HEK293 (cell line): ENCODE measurements at regions not wholly inside any gene's neighbourhood (a gene's known extent, or its start where the extent isn't known, plus 50 kb on each side); places are given as distances from the start of the nearest gene placed in this dataset.

Experiments used
- CTCF ChIA-PET: fragments of 350-600 bp; formaldehyde crosslinking; extraction: SDS; loops from one replicate; lab custom pipeline; 2021; ENCODE audit warnings: antibody characterized with exemption; lab: Yijun Ruan, JAX
- POLR2A ChIA-PET: fragments of 300-600 bp; formaldehyde crosslinking; extraction: SDS; loops from one replicate; lab custom pipeline; 2020; ENCODE audit warnings: antibody characterized with exemption, inconsistent platforms; lab: Yijun Ruan, JAX
- H3K27ac ChIP-seq: fragments of 200-500 bp; sonication (Bioruptor generic); 2 replicates; pipeline ENCODE4 v1.5.1; 2014; ENCODE audit warnings: low read depth, low read length, control low read depth, inconsistent platforms; ENCODE audit errors: extremely low read depth
- H3K36me3 ChIP-seq, 2 experiments: fragments of 200-500 bp in 1 of 2; sonication (Bioruptor generic) in 1 of 2; 1 replicate in 1 of 2; 2 replicates in 1 of 2; pipeline ENCODE4 v1.5.1; 2014 to 2017; ENCODE audit warnings: inconsistent platforms in 2 of 2, low read length in 2 of 2; ENCODE audit not compliant: control insufficient read depth in 2 of 2, insufficient read depth in 1 of 2
- H3K4me1 ChIP-seq: fragments of 200-500 bp; sonication (Bioruptor generic); 2 replicates; pipeline ENCODE4 v1.5.1; 2014; ENCODE audit warnings: mild to moderate bottlenecking, low read length, inconsistent platforms; ENCODE audit not compliant: control insufficient read depth, insufficient read depth
- H3K4me3 ChIP-seq: 2 replicates; pipeline ENCODE4 v1.5.1; 2011; ENCODE audit warnings: low read depth, mild to moderate bottlenecking, control low read depth, low read length, moderate library complexity
- H3K9me3 ChIP-seq: fragments of 200-500 bp; sonication (Bioruptor generic); 2 replicates; pipeline ENCODE4 v1.5.1; 2014; ENCODE audit warnings: low read depth, low read length, inconsistent platforms; ENCODE audit not compliant: control insufficient read depth, insufficient read depth
- GFI1B ChIP-seq: fragments of 450-650 bp; formaldehyde crosslinking; IDR thresholded peaks from 2 replicates; pipeline ENCODE4 v1.5.1; 2016; ENCODE audit warnings: missing biosample characterization, missing genetic modification characterization
- KLF16 ChIP-seq: fragments of 450-650 bp; formaldehyde crosslinking; IDR thresholded peaks from 2 replicates; pipeline ENCODE4 v1.5.1; 2017; ENCODE audit warnings: missing biosample characterization, missing genetic modification characterization
- MYNN ChIP-seq: fragments of 450-650 bp; formaldehyde crosslinking; IDR thresholded peaks from 2 replicates; pipeline ENCODE4 v1.5.1; 2016; ENCODE audit warnings: missing biosample characterization, missing genetic modification characterization, borderline replicate concordance
- SP7 ChIP-seq: fragments of 450-650 bp; formaldehyde crosslinking; IDR thresholded peaks from 2 replicates; pipeline ENCODE4 v1.5.1; 2016; ENCODE audit warnings: missing biosample characterization, missing genetic modification characterization
- WT1 ChIP-seq: fragments of 450-650 bp; formaldehyde crosslinking; IDR thresholded peaks from 2 replicates; pipeline ENCODE4 v1.5.1; 2016; ENCODE audit warnings: missing biosample characterization, missing genetic modification characterization
- ZBTB7A ChIP-seq: fragments of 450-650 bp; formaldehyde crosslinking; IDR thresholded peaks from 2 replicates; pipeline ENCODE4 v1.5.1; 2016; ENCODE audit warnings: low read depth, missing biosample characterization, missing genetic modification characterization
- ZFP41 ChIP-seq: fragments of 450-650 bp; formaldehyde crosslinking; IDR thresholded peaks from 2 replicates; pipeline ENCODE4 v1.5.1; 2016; ENCODE audit warnings: missing biosample characterization, missing genetic modification characterization, borderline replicate concordance
- ZFP69B ChIP-seq: fragments of 450-650 bp; formaldehyde crosslinking; IDR thresholded peaks from 2 replicates; pipeline ENCODE4 v1.5.1; 2016; ENCODE audit warnings: missing biosample characterization, missing genetic modification characterization
- ZNF133 ChIP-seq: fragments of 450-650 bp; formaldehyde crosslinking; IDR thresholded peaks from 2 replicates; pipeline ENCODE4 v1.5.1; 2016; ENCODE audit warnings: missing biosample characterization, missing genetic modification characterization
- ZNF16 ChIP-seq: fragments of 450-650 bp; formaldehyde crosslinking; IDR thresholded peaks from 2 replicates; pipeline ENCODE4 v1.5.1; 2016; ENCODE audit warnings: low read depth, missing biosample characterization, missing genetic modification characterization
- ZNF416 ChIP-seq: fragments of 450-650 bp; formaldehyde crosslinking; IDR thresholded peaks from 2 replicates; pipeline ENCODE4 v1.5.1; 2016; ENCODE audit warnings: missing biosample characterization, missing genetic modification characterization
- ZNF501 ChIP-seq: fragments of 450-650 bp; formaldehyde crosslinking; IDR thresholded peaks from 2 replicates; pipeline ENCODE4 v1.5.1; 2016; ENCODE audit warnings: missing biosample characterization, missing genetic modification characterization
- ZNF555 ChIP-seq: fragments of 450-650 bp; formaldehyde crosslinking; conservative IDR thresholded peaks from 2 replicates; pipeline ENCODE4 v1.5.1; 2017; ENCODE audit warnings: missing biosample characterization, mild to moderate bottlenecking, missing genetic modification characterization, inconsistent platforms
- ZNF560 ChIP-seq: fragments of 450-650 bp; formaldehyde crosslinking; IDR thresholded peaks from 2 replicates; pipeline ENCODE4 v1.5.1; 2017; ENCODE audit warnings: missing biosample characterization, missing genetic modification characterization, borderline replicate concordance
- ZNF626 ChIP-seq: fragments of 450-650 bp; sonication (Bioruptor Pico); formaldehyde crosslinking; IDR thresholded peaks from 2 replicates; pipeline ENCODE4 v1.5.1; 2018; ENCODE audit warnings: missing biosample characterization, missing genetic modification characterization, inconsistent platforms
- ZNF670 ChIP-seq: fragments of 450-650 bp; formaldehyde crosslinking; IDR thresholded peaks from 2 replicates; pipeline ENCODE4 v1.5.1; 2016; ENCODE audit warnings: missing biosample characterization, missing genetic modification characterization, low read depth
- ZNF701 ChIP-seq: fragments of 450-650 bp; formaldehyde crosslinking; IDR thresholded peaks from 2 replicates; pipeline ENCODE4 v1.5.1; 2016; ENCODE audit warnings: missing biosample characterization, missing genetic modification characterization
- ZNF747 ChIP-seq: fragments of 450-650 bp; formaldehyde crosslinking; IDR thresholded peaks from 2 replicates; pipeline ENCODE4 v1.5.1; 2016; ENCODE audit warnings: missing biosample characterization, missing genetic modification characterization
- ZNF76 ChIP-seq: fragments of 450-650 bp; formaldehyde crosslinking; IDR thresholded peaks from 2 replicates; pipeline ENCODE4; 2016; ENCODE audit warnings: low read depth, missing biosample characterization, missing genetic modification characterization, borderline replicate concordance
- TF ChIP-seq, protein P1 (sequence below): fragments of 450-650 bp; formaldehyde crosslinking; IDR thresholded peaks from 2 replicates; pipeline ENCODE4 v1.5.1; 2016; ENCODE audit warnings: missing biosample characterization, missing genetic modification characterization
- TF ChIP-seq, protein P2 (sequence below): IDR thresholded peaks from 2 replicates; pipeline ENCODE4 v1.6.1; 2011; ENCODE audit warnings: mild to moderate bottlenecking, low read depth, low read length, borderline replicate concordance
- TF ChIP-seq, protein P3 (sequence below): fragments of 450-650 bp; formaldehyde crosslinking; IDR thresholded peaks from 2 replicates; pipeline ENCODE4 v1.5.1; 2016; ENCODE audit warnings: missing biosample characterization, missing genetic modification characterization, borderline replicate concordance
- TF ChIP-seq, protein P4 (sequence below): fragments of 450-650 bp; formaldehyde crosslinking; IDR thresholded peaks from 2 replicates; pipeline ENCODE4 v1.5.1; 2017; ENCODE audit warnings: missing biosample characterization, missing genetic modification characterization
- TF ChIP-seq, protein P5 (sequence below): fragments of 450-650 bp; formaldehyde crosslinking; IDR thresholded peaks from 2 replicates; pipeline ENCODE4 v1.5.1; 2016; ENCODE audit warnings: missing biosample characterization, missing genetic modification characterization
- TF ChIP-seq, protein P6 (sequence below): fragments of 450-650 bp; formaldehyde crosslinking; IDR thresholded peaks from 2 replicates; pipeline ENCODE4 v1.5.1; 2016; ENCODE audit warnings: missing biosample characterization, missing genetic modification characterization

DNA sequence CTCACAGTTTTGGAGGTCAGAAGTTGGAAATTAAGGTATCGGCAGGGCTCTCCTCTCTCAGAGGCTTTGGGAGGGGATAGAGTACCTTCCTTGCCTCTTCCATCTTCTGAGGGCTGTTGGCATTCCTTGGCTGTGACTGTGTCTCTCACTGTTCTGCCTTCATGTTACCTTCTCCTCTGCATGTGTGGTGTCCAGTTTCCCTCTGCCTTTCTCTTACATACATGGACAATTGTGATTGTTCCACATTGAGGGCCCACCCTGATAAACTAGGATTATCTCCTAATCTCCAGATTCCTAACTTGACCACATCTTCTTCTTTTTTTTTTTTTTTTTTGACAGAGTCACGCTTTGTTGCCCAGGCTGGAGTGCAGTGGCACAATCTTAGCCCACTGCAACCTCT lies 72.1 kb upstream of the SPACA1 start:
- no peak overlapping the region for H3K4me3 ChIP-seq
- no peaks in the 10 kb centered on the region for H3K36me3 ChIP-seq
- H3K27ac ChIP-seq, result no peak overlapping the region
- no peak for TF ChIP-seq ZNF133 (tag by site-specific recombination)
- no peak for TF ChIP-seq ZFP69B
- TF ChIP-seq GFI1B, result no peak
- TF ChIP-seq ZNF555 (tag by site-specific recombination), result no peak
- TF ChIP-seq, protein P1, sequence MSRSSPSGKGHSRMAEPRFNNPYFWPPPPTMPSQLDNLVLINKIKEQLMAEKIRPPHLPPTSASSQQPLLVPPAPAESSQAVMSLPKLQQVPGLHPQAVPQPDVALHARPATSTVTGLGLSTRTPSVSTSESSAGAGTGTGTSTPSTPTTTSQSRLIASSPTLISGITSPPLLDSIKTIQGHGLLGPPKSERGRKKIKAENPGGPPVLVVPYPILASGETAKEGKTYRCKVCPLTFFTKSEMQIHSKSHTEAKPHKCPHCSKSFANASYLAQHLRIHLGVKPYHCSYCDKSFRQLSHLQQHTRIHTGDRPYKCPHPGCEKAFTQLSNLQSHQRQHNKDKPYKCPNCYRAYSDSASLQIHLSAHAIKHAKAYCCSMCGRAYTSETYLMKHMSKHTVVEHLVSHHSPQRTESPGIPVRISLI (tag by site-specific recombination), result no peak
- no peak for TF ChIP-seq ZNF560
- TF ChIP-seq ZNF701 (tag by site-specific recombination), result no peak
- no peak for TF ChIP-seq ZNF416 (tag by site-specific recombination)
- no peak for TF ChIP-seq ZFP41 (tag by site-specific recombination)
- TF ChIP-seq, protein P2, sequence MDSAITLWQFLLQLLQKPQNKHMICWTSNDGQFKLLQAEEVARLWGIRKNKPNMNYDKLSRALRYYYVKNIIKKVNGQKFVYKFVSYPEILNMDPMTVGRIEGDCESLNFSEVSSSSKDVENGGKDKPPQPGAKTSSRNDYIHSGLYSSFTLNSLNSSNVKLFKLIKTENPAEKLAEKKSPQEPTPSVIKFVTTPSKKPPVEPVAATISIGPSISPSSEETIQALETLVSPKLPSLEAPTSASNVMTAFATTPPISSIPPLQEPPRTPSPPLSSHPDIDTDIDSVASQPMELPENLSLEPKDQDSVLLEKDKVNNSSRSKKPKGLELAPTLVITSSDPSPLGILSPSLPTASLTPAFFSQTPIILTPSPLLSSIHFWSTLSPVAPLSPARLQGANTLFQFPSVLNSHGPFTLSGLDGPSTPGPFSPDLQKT, result no peak
- TF ChIP-seq, protein P3, sequence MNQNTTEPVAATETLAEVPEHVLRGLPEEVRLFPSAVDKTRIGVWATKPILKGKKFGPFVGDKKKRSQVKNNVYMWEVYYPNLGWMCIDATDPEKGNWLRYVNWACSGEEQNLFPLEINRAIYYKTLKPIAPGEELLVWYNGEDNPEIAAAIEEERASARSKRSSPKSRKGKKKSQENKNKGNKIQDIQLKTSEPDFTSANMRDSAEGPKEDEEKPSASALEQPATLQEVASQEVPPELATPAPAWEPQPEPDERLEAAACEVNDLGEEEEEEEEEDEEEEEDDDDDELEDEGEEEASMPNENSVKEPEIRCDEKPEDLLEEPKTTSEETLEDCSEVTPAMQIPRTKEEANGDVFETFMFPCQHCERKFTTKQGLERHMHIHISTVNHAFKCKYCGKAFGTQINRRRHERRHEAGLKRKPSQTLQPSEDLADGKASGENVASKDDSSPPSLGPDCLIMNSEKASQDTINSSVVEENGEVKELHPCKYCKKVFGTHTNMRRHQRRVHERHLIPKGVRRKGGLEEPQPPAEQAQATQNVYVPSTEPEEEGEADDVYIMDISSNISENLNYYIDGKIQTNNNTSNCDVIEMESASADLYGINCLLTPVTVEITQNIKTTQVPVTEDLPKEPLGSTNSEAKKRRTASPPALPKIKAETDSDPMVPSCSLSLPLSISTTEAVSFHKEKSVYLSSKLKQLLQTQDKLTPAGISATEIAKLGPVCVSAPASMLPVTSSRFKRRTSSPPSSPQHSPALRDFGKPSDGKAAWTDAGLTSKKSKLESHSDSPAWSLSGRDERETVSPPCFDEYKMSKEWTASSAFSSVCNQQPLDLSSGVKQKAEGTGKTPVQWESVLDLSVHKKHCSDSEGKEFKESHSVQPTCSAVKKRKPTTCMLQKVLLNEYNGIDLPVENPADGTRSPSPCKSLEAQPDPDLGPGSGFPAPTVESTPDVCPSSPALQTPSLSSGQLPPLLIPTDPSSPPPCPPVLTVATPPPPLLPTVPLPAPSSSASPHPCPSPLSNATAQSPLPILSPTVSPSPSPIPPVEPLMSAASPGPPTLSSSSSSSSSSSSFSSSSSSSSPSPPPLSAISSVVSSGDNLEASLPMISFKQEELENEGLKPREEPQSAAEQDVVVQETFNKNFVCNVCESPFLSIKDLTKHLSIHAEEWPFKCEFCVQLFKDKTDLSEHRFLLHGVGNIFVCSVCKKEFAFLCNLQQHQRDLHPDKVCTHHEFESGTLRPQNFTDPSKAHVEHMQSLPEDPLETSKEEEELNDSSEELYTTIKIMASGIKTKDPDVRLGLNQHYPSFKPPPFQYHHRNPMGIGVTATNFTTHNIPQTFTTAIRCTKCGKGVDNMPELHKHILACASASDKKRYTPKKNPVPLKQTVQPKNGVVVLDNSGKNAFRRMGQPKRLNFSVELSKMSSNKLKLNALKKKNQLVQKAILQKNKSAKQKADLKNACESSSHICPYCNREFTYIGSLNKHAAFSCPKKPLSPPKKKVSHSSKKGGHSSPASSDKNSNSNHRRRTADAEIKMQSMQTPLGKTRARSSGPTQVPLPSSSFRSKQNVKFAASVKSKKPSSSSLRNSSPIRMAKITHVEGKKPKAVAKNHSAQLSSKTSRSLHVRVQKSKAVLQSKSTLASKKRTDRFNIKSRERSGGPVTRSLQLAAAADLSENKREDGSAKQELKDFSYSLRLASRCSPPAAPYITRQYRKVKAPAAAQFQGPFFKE (tag by site-specific recombination), result no peak
- no peak for TF ChIP-seq ZNF76 (tag by site-specific recombination)
- no peaks in the 10 kb centered on the region for H3K4me1 ChIP-seq
- no peaks in the 10 kb centered on the region for H3K9me3 ChIP-seq
- CTCF ChIA-PET, result no interaction called here
- POLR2A ChIA-PET, result no interaction called here

DNA sequence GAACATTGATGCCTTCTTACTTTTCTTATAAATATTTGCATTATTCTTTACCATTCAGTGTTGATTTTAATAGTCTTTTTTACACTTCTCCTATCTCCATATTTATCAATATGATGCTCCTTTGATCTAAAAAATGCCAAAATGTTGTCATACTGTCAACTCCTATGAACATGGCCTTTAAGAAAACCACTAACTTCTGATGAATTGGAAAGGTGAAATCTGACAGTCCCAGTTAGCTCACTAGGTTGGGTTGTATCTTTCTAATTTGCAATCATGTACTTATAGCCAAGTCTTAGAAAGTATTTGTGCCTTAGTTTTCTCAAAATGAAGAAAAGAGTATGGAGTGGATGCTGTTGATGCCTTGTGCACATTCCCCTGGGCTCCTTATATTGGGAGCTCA lies 75.4 kb upstream of the SPACA1 start:
- ChIA-PET CTCF (no interaction called here), POLR2A (no interaction called here)
- Histone ChIP-seq H3K27ac (no peak overlapping the region), H3K36me3 (no peaks in the 10 kb centered on the region), H3K4me1 (peaks cover 4% of the 10 kb centered on the region; the same call in 1 of the 2 replicates), H3K9me3 (no peaks in the 10 kb centered on the region), H3K4me3 (no peak overlapping the region)
- TF ChIP-seq ZNF16 (tag by site-specific recombination), result no peak
- TF ChIP-seq, protein P4, sequence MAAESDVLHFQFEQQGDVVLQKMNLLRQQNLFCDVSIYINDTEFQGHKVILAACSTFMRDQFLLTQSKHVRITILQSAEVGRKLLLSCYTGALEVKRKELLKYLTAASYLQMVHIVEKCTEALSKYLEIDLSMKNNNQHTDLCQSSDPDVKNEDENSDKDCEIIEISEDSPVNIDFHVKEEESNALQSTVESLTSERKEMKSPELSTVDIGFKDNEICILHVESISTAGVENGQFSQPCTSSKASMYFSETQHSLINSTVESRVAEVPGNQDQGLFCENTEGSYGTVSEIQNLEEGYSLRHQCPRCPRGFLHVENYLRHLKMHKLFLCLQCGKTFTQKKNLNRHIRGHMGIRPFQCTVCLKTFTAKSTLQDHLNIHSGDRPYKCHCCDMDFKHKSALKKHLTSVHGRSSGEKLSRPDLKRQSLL (tag by site-specific recombination), result no peak
- TF ChIP-seq, protein P5, sequence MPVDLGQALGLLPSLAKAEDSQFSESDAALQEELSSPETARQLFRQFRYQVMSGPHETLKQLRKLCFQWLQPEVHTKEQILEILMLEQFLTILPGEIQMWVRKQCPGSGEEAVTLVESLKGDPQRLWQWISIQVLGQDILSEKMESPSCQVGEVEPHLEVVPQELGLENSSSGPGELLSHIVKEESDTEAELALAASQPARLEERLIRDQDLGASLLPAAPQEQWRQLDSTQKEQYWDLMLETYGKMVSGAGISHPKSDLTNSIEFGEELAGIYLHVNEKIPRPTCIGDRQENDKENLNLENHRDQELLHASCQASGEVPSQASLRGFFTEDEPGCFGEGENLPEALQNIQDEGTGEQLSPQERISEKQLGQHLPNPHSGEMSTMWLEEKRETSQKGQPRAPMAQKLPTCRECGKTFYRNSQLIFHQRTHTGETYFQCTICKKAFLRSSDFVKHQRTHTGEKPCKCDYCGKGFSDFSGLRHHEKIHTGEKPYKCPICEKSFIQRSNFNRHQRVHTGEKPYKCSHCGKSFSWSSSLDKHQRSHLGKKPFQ (tag by site-specific recombination), result no peak
- TF ChIP-seq ZNF670, result no peak
- TF ChIP-seq, protein P6, sequence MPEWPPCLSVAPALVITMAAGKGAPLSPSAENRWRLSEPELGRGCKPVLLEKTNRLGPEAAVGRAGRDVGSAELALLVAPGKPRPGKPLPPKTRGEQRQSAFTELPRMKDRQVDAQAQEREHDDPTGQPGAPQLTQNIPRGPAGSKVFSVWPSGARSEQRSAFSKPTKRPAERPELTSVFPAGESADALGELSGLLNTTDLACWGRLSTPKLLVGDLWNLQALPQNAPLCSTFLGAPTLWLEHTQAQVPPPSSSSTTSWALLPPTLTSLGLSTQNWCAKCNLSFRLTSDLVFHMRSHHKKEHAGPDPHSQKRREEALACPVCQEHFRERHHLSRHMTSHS, result no peak
- no peak for TF ChIP-seq ZNF626 (tag by site-specific recombination)
- no peak for TF ChIP-seq KLF16 (tag by site-specific recombination)
- no peak for TF ChIP-seq WT1 (tag by site-specific recombination)
- TF ChIP-seq MYNN (tag by site-specific recombination), result no peak
- TF ChIP-seq ZNF747 (tag by site-specific recombination), result no peak
- TF ChIP-seq ZNF701 (tag by site-specific recombination), result no peak
- TF ChIP-seq ZNF501, result no peak
- no peak for TF ChIP-seq ZBTB7A (tag by site-specific recombination)
- TF ChIP-seq SP7 (tag by site-specific recombination), result no peak
